ENCODE measurements at regions not wholly inside any gene's neighbourhood (a gene's known extent, or its start where the extent isn't known, plus 50 kb on each side); places are given as distances from the start of the nearest gene placed in this dataset.
A peak's percentile ranks its signal among the peaks of the same experiment; 100 is the strongest.

DNA sequence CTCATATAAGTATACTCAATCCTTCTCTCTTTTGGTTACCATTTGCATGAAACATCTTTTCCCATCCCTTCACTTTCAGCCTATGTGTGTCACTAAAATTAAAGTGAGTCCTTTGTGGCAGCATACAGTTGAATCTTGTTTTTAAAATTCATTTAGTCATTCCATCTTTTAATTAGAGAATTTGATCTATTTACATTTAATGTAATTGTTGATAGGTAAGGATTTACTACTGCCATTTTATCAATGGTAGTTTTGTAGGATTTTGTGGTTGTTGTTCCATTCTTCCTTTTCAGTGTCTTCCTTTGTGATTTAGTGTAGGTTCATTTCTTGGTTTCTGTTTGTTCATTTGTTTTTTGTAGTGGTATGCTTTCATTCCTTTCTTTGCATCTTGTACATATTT lies 191.9 kb upstream of the CTNNB1 start:
- TF ChIP-seq POLR2A (IDR thresholded peaks at IDR 0.05), result no peak
- TF ChIP-seq, protein P1, sequence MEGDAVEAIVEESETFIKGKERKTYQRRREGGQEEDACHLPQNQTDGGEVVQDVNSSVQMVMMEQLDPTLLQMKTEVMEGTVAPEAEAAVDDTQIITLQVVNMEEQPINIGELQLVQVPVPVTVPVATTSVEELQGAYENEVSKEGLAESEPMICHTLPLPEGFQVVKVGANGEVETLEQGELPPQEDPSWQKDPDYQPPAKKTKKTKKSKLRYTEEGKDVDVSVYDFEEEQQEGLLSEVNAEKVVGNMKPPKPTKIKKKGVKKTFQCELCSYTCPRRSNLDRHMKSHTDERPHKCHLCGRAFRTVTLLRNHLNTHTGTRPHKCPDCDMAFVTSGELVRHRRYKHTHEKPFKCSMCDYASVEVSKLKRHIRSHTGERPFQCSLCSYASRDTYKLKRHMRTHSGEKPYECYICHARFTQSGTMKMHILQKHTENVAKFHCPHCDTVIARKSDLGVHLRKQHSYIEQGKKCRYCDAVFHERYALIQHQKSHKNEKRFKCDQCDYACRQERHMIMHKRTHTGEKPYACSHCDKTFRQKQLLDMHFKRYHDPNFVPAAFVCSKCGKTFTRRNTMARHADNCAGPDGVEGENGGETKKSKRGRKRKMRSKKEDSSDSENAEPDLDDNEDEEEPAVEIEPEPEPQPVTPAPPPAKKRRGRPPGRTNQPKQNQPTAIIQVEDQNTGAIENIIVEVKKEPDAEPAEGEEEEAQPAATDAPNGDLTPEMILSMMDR (IDR thresholded peaks at IDR 0.05), result no peak
- Histone ChIP-seq H3K36me3 (no peaks in the 10 kb centered on the region), H3K4me1 (no peaks in the 10 kb centered on the region), H3K9me3 (no peaks in the 10 kb centered on the region), H3K27me3 (no peaks in the 10 kb centered on the region), H3K27ac (no peak overlapping the region), H3K4me3 (replicated peaks in 1 of 3) (no peak overlapping the region)
- intact Hi-C loops (cut with DNase I), result no loop called here
- DNase-seq, result no peak

DNA sequence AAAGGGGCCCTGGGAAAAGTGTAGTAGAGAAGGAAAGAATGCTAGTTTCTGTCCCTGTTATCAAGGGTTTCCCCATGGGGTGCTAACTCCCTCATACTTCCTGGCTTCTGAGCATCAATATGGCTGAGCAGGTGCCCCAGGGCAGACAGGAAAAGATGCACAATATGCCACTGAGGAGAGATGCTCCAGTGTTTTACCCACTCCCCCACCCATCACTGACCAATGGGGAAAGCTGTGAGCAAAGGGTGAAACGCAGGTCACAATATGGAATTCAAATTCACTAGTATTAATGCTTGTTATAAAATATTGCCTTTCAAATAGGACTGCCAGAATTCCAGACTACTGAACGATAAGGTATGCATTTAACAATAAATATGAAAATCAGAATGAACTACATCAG lies 187.5 kb upstream of the CTNNB1 start:
- Histone ChIP-seq H3K27me3 (no peaks in the 10 kb centered on the region), H3K4me1 (no peaks in the 10 kb centered on the region), H3K4me3 (replicated peaks in 1 of 3) (no peak overlapping the region), H3K27ac (no peak overlapping the region), H3K36me3 (no peaks in the 10 kb centered on the region), H3K9me3 (no peaks in the 10 kb centered on the region)
- no peak for DNase-seq
- TF ChIP-seq, protein P1 (IDR thresholded peaks at IDR 0.05), result no peak
- TF ChIP-seq POLR2A (IDR thresholded peaks at IDR 0.05), result no peak
- WGBS, 2 donors, result 84 to 88% methylated on average over 2 of the region's 2 CpGs
- intact Hi-C loops (cut with DNase I), result no loop called here

DNA sequence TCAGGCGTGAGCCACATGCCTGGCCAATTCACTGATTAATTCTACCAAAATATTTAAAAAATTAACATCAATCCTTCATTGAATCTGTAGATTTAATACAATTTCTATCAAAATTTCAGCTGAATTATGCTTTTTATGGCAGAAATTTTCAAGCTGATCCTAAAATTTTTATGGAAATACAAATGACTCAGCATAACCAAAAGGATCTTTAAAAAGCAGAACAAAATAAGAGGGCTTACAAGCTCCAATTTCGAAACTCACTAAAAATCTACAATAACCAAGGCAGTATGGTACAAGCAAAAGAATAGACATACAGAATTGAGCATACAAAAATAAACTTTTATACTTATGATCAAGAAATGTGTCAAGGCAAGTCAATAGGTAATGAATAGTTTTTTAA lies 180.4 kb upstream of the CTNNB1 start:
- no peak overlapping the region for H3K4me3 ChIP-seq (replicated peaks in 1 of 3)
- H3K4me1 ChIP-seq, result no peaks in the 10 kb centered on the region
- no peak for DNase-seq
- H3K36me3 ChIP-seq, result no peaks in the 10 kb centered on the region
- WGBS, 2 donors, result 95 to 97% methylated on average over 2 of the region's 2 CpGs
- H3K27ac ChIP-seq, result no peak overlapping the region
- H3K9me3 ChIP-seq, result no peaks in the 10 kb centered on the region
- TF ChIP-seq POLR2A (IDR thresholded peaks at IDR 0.05), result no peak
- TF ChIP-seq, protein P1 (IDR thresholded peaks at IDR 0.05), result no peak
- intact Hi-C loops (cut with DNase I), result no loop called here
- H3K27me3 ChIP-seq, result no peaks in the 10 kb centered on the region

DNA sequence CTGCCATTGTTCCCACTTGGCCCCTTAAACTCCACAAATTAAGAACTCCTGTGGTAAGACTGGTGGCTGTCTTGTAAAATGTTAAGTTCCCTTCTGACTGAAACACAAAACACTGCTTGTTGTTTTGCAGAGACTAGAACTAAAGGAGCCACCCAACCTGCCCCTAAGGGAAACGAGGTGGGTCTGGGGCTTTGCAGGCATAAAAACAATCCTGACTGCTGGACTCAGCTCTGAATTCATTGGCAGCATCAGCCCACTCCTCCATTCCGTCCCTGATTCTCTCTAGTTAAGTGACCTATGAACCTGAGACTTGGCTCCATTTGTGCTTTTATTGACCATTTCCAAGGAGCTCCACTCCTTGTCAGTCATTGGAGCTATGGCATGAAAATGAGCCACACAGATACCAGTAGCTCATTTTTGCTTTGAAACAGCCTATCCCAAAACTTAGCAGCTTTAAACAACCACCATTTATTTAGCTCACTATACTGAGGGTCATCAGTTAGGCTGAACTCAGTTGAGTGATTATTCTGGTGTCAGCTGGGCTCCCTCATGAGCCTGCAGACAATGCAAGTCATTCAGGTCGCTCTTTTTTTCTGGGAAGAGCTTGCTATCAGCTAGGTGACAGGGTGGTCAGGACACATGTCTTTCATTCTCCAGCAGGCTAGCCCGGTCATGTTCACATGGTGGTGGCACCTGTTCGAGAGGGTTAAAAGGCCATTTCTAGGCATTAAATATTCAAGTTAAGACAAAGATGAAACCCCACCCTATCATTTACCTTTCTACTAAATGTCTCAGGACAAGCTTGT lies 175.1 kb upstream of the CTNNB1 start:
- Histone ChIP-seq H3K27me3 (no peaks in the 10 kb centered on the region), H3K4me3 (replicated peaks in 1 of 3) (no peak overlapping the region), H3K27ac (no peak overlapping the region), H3K36me3 (no peaks in the 10 kb centered on the region), H3K9me3 (no peaks in the 10 kb centered on the region), H3K4me1 (peaks cover 0 to 5% of the 10 kb centered on the region in 2 donors)
- intact Hi-C loops (cut with DNase I), result no loop called here
- DNase-seq, result no peak
- WGBS, 2 donors, result 70 to 71% methylated on average over 5 of the region's 5 CpGs
- TF ChIP-seq, protein P1 (IDR thresholded peaks at IDR 0.05), result no peak
- TF ChIP-seq POLR2A (IDR thresholded peaks at IDR 0.05), result no peak

DNA sequence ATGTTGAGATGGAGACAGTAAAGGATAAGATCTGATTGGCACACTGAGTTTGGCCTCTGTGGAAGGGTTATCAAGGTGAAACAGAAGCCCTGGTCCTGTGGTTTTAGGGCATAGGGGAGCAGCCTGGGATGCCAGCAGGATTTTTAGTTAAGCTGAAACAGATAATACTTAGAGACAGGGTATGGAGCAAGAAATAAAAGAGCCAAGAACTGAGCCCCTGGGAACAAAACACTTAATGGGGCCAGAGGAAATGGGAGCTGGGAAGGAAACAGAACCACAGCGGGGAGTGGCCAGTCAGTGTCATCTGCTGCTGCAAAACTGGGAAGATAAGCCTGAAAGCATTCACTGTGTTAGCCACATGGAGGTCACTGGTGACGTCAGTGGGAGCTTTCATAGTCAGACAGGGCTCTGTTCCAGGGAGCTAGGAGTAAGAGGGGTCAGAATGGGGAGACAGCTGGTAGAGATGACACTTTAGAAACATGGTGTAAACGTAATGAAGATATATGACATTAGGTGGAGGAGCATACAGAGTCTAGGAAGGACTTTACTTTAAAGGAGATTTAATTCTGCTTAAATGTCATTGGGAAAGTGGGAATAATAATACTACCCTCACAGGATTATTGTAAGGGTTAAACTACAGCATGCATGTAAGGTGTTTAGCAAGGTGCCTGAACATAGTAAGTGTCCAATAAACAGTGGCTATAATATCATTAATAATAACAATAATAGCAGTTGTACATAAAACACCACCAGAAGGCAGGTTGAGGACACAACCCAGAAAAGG lies 172.7 kb upstream of the CTNNB1 start:
- Histone ChIP-seq H3K27me3 (no peaks in the 10 kb centered on the region), H3K4me3 (replicated peaks in 1 of 3) (no peak overlapping the region), H3K9me3 (no peaks in the 10 kb centered on the region), H3K36me3 (no peaks in the 10 kb centered on the region), H3K27ac (no peak overlapping the region), H3K4me1 (peaks cover 0 to 5% of the 10 kb centered on the region in 2 donors)
- TF ChIP-seq POLR2A (IDR thresholded peaks at IDR 0.05), result no peak
- TF ChIP-seq, protein P1 (IDR thresholded peaks at IDR 0.05), result no peak
- 53% methylated on average over 2 to 3 of the region's 3 CpGs for WGBS, 2 donors
- intact Hi-C loops (cut with DNase I), result no loop called here
- DNase-seq, result peak; percentile 24 to 32

Measured in thyroid gland (tissue), 4 donors.